M059J (cell line): ENCODE measurements at regions not wholly inside any gene's neighbourhood (a gene's known extent, or its start where the extent isn't known, plus 50 kb on each side); places are given as distances from the start of the nearest gene placed in this dataset.
"Not testable (repeated sequence)": the region's sequence is repeated elsewhere in the genome, so short reads cannot be mapped to it uniquely, and the experiment has no call there.

Source experiments
- DNase-seq: peaks from one replicate; pipeline ENCODE4 v3.0.0-alpha.2; 2012; ENCODE audit warnings: low read depth

DNA sequence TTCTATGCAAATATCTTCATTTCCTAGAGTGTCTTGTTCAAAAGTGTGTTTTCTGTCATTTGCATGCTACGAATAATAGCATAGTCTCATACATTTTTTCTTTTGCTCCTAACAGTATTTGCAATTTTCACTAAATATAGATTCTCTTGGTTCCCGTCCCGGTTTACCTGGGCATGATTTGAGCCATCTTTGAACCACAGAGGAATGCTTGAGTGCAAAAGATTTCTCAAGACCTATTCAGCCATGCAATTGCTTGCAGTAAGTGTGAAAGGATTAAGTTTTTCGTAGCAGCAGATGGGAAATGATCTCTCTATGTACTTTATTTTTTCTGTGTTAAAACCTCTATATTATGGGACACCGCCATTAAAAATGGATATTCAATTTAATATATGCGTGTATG, 733.0 kb downstream of the ZPLD1 start:
- DNase-seq = no peak

- DNase-seq = peak; percentile 66
Measured at GRCh38 chr3:103169289-103169688, 734.5 kb downstream of the ZPLD1 start.

DNA sequence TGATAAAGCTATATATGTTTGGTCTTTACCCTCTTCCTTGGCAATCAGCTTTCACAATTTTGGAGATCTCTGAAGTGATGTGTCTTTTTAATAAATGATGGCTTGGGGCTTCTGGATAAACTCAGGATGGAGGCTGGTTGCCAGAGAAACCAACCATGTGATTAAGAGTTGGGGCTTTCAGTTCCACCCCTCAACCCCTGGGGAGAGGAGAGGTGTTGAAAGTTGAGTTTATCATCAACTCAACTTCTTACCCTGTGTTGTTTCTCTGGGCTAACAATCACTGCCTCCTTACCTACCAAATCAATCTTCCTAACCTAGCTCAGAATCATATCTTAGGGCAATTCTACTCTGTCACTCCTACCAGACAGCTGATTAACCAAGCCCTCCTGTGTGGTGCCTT, 735.8 kb downstream of the ZPLD1 start:
- DNase-seq = no peak

DNA sequence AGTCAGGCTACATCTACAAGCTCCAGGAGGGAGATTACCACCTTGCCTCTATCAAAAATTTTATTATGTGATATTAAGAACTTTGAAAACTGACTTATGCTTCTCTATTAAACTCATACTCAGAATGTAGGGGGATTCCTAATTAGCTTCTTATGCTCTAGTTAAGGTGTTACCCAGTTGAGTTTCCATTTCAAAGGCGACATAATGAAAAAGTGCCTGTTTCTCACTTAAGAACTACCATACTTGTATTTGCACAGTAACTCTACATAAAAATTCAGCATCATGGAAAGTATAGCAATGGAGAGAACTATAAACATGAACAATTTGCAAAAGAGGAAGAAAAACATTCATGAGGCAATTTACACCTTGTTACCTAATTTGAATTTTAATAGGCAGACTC, 739.1 kb downstream of the ZPLD1 start:
- no peak for DNase-seq

GRCh38 chr3:103181160-103181559, 746.3 kb downstream of the ZPLD1 start:
- DNase-seq = peak; percentile 59

GRCh38 chr3:103184772-103185171, 750.0 kb downstream of the ZPLD1 start:
- peak; percentile 36 for DNase-seq

- no peak for DNase-seq
Measured at GRCh38 chr3:103189941-103190340, 755.1 kb downstream of the ZPLD1 start.

DNA sequence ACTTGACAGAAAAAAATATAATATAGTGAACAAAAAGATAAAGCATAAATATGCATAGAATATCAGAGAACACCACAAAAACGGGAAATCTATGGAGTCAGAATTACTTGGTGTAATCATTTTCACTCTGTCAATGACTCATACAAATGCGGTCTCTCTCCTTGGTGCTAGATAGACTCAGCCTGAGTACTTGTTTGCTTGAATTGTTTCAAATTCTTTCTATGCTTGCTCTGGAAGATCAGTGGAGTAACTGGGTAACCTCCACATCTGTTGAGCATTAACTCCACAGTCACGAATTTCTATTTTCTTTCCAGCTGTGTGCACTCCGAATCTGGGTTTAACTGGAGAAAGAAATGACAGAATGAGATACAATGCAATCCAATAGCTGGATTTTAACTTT, 760.4 kb downstream of the ZPLD1 start:
- peak; percentile 35 for DNase-seq

GRCh38 chr3:103203441-103203840, 768.6 kb downstream of the ZPLD1 start:
- DNase-seq = no peak

DNA sequence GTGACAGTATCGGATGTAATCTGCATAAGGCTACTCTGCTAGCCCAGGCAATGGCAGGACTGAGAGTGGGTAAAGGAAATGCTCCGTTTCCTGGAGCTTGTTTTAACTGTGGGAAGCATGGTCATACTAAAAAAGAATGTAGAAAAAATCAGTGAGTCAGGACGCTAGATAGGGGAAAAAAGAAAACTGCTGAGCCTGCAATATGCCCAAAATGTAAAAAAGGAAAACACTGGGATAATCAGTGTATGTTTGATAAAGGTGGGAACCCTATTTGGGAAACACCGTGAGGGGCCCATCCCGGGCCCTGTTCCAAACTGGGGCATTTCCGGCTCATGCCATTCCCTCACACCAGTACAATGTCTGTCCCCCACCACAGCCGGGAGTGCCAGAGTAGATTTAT, 775.8 kb downstream of the ZPLD1 start:
- peak; percentile 9 for DNase-seq

DNA sequence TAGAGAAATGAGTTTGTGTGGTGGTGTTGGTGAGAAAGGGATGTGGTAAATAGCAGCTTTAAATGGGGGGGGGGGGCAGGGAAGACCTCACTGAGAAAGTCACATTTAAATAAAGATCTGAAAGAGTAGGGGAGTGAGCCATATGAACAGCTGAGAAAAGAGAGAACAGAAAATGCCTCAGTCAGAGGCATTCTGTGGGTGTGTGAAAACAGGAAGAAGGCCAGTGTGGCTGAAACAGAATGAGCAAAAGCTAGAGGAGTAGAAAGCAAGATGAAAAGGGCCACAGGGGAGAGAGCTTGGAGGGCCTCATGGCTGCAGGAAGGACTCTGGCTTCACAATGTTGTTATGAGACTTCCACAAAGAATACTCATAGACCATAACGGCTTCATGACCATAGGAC, 783.3 kb downstream of the ZPLD1 start:
- no peak for DNase-seq

DNA sequence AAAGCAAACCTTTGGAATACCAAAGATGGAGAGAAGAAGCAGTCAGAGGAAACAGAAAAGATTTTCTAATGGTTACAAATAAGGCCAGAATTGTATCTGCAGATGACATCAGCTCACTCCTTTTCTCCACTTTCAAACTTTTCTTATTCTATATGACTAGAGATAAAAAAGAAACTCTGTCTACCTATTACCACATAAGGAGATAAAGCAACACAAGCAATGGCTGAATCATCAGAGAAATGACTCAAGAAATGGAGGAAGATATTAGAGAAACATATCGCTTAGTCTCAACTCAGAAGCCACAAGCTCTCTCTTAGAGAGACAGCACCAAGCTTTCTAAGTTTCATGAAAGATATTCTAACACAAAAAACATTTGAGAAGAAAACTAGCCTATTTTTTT, 784.0 kb downstream of the ZPLD1 start:
- peak; percentile 31 for DNase-seq

DNA sequence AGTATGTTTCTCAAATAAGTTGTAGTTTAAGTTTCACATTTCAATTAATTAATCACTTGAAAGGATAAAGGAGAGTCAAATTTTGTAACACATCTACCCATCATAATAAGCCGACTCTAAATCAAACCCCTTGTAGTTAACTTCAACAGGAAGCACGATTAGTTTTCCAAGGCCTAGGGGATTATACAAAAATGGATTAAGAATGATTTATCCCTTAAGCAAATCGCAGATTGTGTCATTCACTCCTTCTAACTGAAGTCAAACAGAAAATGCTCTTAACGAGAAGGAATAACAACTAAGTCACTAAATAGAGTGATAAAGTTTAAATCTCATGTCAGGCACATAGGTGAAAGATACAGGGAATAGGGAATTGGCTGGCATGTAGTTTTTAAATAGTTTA, 792.8 kb downstream of the ZPLD1 start:
- DNase-seq = no peak

GRCh38 chr3:103247459-103247858, 812.6 kb downstream of the ZPLD1 start:
- no peak for DNase-seq

- not testable (repeated sequence) for DNase-seq
Measured at GRCh38 chr3:103254827-103255226, 820.0 kb downstream of the ZPLD1 start.

GRCh38 chr3:103269287-103269686, 834.5 kb downstream of the ZPLD1 start:
- no peak for DNase-seq

DNA sequence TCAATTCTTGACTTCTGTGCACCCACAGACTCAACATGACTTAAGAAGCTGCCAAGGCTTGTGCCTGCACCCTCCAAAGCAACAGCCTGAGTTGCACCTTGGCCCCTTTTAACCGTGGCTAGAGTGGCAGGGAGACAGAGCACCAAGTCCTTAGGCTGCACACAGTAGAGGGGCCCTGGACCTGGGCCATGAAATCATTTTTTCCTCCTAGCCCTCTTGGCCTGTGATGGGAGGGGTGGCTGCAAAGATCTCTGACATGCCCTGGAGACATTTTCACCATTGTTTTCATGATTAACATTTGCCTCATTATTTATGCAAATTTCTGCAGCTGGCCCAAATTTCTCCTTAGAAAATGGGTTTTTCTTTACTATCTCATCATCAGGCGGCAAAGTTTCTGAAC, 836.8 kb downstream of the ZPLD1 start:
- DNase-seq = no peak

DNA sequence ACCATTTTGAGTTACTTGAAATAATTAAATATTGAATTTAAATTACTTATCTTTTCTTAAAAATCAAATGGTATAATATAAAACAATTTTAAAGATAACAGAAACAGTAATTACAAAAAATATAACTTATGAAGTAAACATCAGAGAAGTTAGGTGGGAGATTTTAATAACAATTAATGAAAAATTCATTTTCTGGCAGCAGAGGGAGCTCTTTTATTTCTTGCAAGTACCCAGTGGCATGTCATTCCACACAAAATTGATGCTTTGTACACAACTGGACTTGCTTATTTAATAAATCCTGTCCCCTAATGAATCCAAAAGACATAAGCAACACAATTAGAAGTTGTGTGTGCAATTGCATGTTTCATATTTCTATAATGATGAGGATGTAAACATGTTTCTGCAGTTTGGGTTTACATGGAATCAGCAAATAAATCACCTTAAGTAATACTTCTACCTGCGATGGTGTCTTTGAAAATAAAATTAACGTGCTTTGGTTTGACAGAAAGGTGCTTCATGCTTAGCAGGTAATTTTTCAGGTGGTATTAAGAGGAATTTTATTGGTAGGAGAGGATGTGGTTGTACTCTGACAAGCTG, 861.3 kb downstream of the ZPLD1 start:
- peak; percentile 33 for DNase-seq

- DNase-seq = not testable (repeated sequence)
Measured at GRCh38 chr3:103297502-103297901, 862.7 kb downstream of the ZPLD1 start.

DNA sequence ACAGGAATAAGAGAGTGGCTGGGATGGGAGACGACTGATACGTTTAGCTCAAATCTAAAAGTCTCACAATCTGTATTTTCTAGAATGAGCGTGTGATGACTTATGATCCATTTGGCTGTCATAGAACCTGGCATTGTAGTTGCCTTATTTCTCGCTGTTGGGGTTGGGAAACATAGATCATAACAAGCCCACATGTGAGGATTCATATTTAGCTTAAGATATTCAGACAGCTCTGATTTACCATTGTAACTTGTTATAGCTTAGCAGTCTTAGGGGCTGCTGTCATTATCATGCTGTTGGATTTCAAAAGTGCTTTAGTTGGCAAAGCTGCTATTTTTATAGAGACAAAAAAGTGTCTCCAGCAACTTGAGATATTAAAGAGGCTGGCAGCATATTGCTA, 871.3 kb downstream of the ZPLD1 start:
- DNase-seq = no peak

GRCh38 chr3:103308921-103309320, 874.1 kb downstream of the ZPLD1 start:
- peak; percentile 9 for DNase-seq

GRCh38 chr3:103319912-103320311, 885.1 kb downstream of the ZPLD1 start:
- DNase-seq = no peak

GRCh38 chr3:103337179-103337845, 902.5 kb downstream of the ZPLD1 start:
- DNase-seq = no peak

GRCh38 chr3:103341078-103341606, 906.3 kb downstream of the ZPLD1 start:
- DNase-seq = no peak
